NCI-H345 (cell line): ENCODE measurements at regions not wholly inside any gene's neighbourhood (a gene's known extent, or its start where the extent isn't known, plus 50 kb on each side); places are given as distances from the start of the nearest gene placed in this dataset.

ENCODE experiments used
- DNase-seq: peaks from one replicate; lab custom pipeline; 2025; lab: John Stamatoyannopoulos, UW

- no peak for DNase-seq
These were observed 50.2 kb upstream of the CXCL14 start for GRCh38 chr5:135628771-135629563.
